ENCODE measurements at regions not wholly inside any gene's neighbourhood (a gene's known extent, or its start where the extent isn't known, plus 50 kb on each side); places are given as distances from the start of the nearest gene placed in this dataset.

GRCh38 chr16:80034469-80034826 lies 433.9 kb upstream of the MAF start:
- TF ChIP-seq GATA3 (IDR thresholded peaks at IDR 0.05; ENCODE audit: low read depth, low read length) (no peak), GATA2 (IDR thresholded peaks at IDR 0.05; ENCODE audit: low read depth, low read length) (no peak)
